HFFc6 (cell line): ENCODE measurements at regions not wholly inside any gene's neighbourhood (a gene's known extent, or its start where the extent isn't known, plus 50 kb on each side); places are given as distances from the start of the nearest gene placed in this dataset.

Experiments
- DNase-seq: peaks from one replicate; pipeline ENCODE4 v3.0.0-alpha.2; 2018
- H3K27ac Mint-ChIP-seq: 2 replicates; pipeline ENCODE4 v1.8.0; 2020; ENCODE audit warnings: mild to moderate bottlenecking, mixed read lengths
- H3K27me3 Mint-ChIP-seq: 2 replicates; pipeline ENCODE4 v1.8.0; 2021; ENCODE audit warnings: mild to moderate bottlenecking, moderate library complexity, mixed read lengths; ENCODE audit not compliant: insufficient read depth
- H3K36me3 Mint-ChIP-seq: 2 replicates; pipeline ENCODE4 v1.8.0; 2021; ENCODE audit warnings: low read depth, mixed read lengths
- H3K4me1 Mint-ChIP-seq: 2 replicates; pipeline ENCODE4 v1.8.0; 2020; ENCODE audit warnings: low read depth, mixed read lengths
- H3K4me3 Mint-ChIP-seq: 2 replicates; pipeline ENCODE4 v1.8.0; 2020; ENCODE audit warnings: mild to moderate bottlenecking, moderate library complexity, mixed read lengths
- H3K9me3 Mint-ChIP-seq: 2 replicates; pipeline ENCODE4 v1.8.0; 2020; ENCODE audit warnings: mild to moderate bottlenecking, mixed read lengths
- CTCF ChIP-seq: fragments of 200-600 bp; sonication (generic); IDR thresholded peaks from 2 replicates; pipeline ENCODE4 v1.5.0; 2021; ENCODE audit warnings: antibody characterized with exemption, mild to moderate bottlenecking

GRCh38 chr20:47950124-47950912 is 165.0 kb upstream of the SULF2 start:
- Mint-ChIP-seq H3K36me3 (peaks cover 6% of the 10 kb centered on the region), H3K27me3 (peaks cover 2% of the 10 kb centered on the region; the same call in 1 of the 2 replicates), H3K4me1 (no peaks in the 10 kb centered on the region), H3K9me3 (peaks cover 68% of the 10 kb centered on the region), H3K4me3 (no peak overlapping the region), H3K27ac (no peak overlapping the region)
- no peak for DNase-seq
- TF ChIP-seq CTCF, result no peak

DNA sequence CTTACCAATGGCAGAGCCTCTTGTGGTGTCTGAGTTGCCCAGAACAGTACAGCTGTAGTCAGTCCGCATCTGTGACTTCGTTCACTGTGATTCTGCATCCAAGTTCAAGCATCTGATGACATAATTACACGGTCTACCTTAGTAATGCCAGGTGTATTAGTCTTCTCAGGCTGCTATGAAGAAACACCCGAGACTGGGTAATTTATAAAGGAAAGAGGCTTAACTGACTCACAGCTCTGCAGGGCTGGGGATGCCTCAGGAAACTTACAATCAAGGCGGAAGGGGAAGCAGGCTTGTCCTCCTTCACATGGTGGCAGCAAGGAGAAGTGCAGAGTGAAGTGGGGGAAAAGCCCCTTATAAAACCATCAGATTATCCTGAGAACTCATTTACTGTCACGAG is 163.9 kb upstream of the SULF2 start:
- H3K4me1 Mint-ChIP-seq, result no peaks in the 10 kb centered on the region
- H3K27me3 Mint-ChIP-seq, result peaks cover 2% of the 10 kb centered on the region
- DNase-seq, result no peak
- no peak for TF ChIP-seq CTCF
- H3K9me3 Mint-ChIP-seq, result peaks cover 67% of the 10 kb centered on the region
- peaks cover 6% of the 10 kb centered on the region; the same call in 1 of the 2 replicates for H3K36me3 Mint-ChIP-seq
- no peak overlapping the region for H3K27ac Mint-ChIP-seq
- no peak overlapping the region for H3K4me3 Mint-ChIP-seq

- Mint-ChIP-seq H3K27me3 (peaks cover 3% of the 10 kb centered on the region), H3K4me3 (no peak overlapping the region), H3K9me3 (peaks cover 66% of the 10 kb centered on the region), H3K4me1 (no peaks in the 10 kb centered on the region), H3K27ac (no peak overlapping the region), H3K36me3 (no peaks in the 10 kb centered on the region; the same call in 1 of the 2 replicates)
- no peak for DNase-seq
- no peak for TF ChIP-seq CTCF
Observed at GRCh38 chr20:47944682-47945081, 159.4 kb upstream of the SULF2 start.

DNA sequence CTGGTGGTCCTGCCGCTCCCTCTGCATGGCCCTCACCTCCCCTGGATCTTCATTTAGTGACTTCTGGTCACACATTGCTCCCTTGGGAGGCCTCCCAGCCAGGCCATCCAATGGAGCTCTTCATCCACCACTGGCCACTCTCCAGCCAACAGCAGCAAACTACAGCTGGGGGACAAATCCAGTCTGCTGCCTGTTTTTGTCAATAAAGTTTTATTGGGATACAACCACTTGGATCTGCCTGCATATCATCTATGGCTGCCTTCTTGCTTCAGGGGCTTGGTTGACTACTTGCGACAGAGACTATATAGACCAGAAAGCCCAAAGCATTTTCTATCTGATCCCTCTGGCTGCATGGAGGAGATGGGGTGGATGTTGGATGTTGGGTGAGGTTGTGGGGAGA is 156.6 kb upstream of the SULF2 start:
- Mint-ChIP-seq H3K36me3 (no peaks in the 10 kb centered on the region; the same call in 1 of the 2 replicates), H3K27ac (no peak overlapping the region), H3K4me3 (no peak overlapping the region), H3K4me1 (no peaks in the 10 kb centered on the region), H3K27me3 (peaks cover 3% of the 10 kb centered on the region), H3K9me3 (peaks cover 74% of the 10 kb centered on the region)
- TF ChIP-seq CTCF, result no peak
- no peak for DNase-seq

- no peak for TF ChIP-seq CTCF
- H3K27ac Mint-ChIP-seq, result no peak overlapping the region
- H3K4me1 Mint-ChIP-seq, result no peaks in the 10 kb centered on the region
- no peaks in the 10 kb centered on the region; the same call in 1 of the 2 replicates for H3K36me3 Mint-ChIP-seq
- no peak overlapping the region for H3K4me3 Mint-ChIP-seq
- peaks cover 3% of the 10 kb centered on the region for H3K27me3 Mint-ChIP-seq
- peaks cover 67% of the 10 kb centered on the region for H3K9me3 Mint-ChIP-seq
- no peak for DNase-seq
Observed at GRCh38 chr20:47940101-47940813, 155.0 kb upstream of the SULF2 start.
